ENCODE measurements at regions not wholly inside any gene's neighbourhood (a gene's known extent, or its start where the extent isn't known, plus 50 kb on each side); places are given as distances from the start of the nearest gene placed in this dataset.

DNA sequence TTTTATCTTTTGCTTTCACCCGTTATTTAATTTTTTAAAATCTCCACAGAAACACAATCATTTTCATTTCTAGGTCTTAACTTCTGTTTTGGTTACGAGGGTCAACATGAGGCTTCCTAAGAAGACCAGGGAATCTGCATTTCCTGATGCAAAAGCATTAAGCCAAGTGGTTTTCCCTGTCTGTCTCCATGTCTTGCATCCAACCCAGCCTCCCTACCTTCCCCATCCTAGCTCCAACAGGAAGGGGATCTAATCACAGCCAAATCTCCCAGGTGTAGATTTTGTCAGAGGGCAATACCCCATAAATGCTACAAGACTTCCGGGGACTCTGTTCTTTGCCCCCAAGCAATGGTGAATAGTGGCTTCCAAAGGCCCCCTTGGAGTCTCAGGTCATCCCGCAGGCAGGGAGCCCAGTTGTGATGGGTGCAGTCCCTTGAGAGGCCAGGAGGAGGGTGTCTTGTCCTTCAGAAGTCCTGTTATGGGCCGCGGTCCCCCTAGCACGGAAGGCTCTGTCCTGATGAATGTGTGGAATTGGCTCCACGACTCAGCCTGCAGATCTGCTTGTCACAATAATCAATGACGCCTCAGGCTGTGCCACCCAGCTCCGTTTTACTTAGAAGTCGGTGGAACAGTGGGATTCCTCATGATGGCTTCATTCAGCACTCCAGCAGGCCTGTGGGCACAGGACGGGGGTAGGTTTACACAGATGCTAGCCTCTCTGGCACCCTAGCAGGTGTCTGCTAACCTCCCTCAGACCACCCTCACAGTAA, 141.1 kb downstream of the RGS9 start:
- peaks cover 32% of the 10 kb centered on the region for H3K27me3 Mint-ChIP-seq
- no peak overlapping the region for H3K9ac ChIP-seq (ENCODE audit: low read length)
- WGBS (ENCODE audit: insufficient coverage): 47% methylated on average over 11 of the region's 12 CpGs
- TF ChIP-seq, protein P1, sequence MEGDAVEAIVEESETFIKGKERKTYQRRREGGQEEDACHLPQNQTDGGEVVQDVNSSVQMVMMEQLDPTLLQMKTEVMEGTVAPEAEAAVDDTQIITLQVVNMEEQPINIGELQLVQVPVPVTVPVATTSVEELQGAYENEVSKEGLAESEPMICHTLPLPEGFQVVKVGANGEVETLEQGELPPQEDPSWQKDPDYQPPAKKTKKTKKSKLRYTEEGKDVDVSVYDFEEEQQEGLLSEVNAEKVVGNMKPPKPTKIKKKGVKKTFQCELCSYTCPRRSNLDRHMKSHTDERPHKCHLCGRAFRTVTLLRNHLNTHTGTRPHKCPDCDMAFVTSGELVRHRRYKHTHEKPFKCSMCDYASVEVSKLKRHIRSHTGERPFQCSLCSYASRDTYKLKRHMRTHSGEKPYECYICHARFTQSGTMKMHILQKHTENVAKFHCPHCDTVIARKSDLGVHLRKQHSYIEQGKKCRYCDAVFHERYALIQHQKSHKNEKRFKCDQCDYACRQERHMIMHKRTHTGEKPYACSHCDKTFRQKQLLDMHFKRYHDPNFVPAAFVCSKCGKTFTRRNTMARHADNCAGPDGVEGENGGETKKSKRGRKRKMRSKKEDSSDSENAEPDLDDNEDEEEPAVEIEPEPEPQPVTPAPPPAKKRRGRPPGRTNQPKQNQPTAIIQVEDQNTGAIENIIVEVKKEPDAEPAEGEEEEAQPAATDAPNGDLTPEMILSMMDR (IDR thresholded peaks at IDR 0.05): no peak
- DNase-seq: no peak
- no peak overlapping the region for H2AFZ ChIP-seq (ENCODE audit: insufficient read depth, low read depth, low read length, poor library complexity, severe bottlenecking)
- no peaks in the 10 kb centered on the region for H3K36me3 ChIP-seq (replicated peaks in 1 of 2; ENCODE audit: control extremely low read depth in 1 of 2, control insufficient read depth in 1 of 2, extremely low read depth in 1 of 2, insufficient read depth in 2 of 2, low read length in 1 of 2)
- H3K79me2 ChIP-seq (ENCODE audit: control insufficient read depth, insufficient read depth, low read length): no peaks in the 10 kb centered on the region
- no peak overlapping the region for H3K4me3 ChIP-seq (ENCODE audit: control extremely low read depth in 1 of 5, extremely low read depth in 1 of 5, insufficient read depth in 1 of 5, low read depth in 2 of 5, low read length in 4 of 5)
- H3K4me3 Mint-ChIP-seq: no peak overlapping the region
- ChIA-PET POLR2A (no interaction called here), CTCF (no interaction called here)
- H3K27me3 ChIP-seq (replicated peaks in 1 of 4; ENCODE audit: control extremely low read depth in 1 of 4, control insufficient read depth in 3 of 4, insufficient read depth in 4 of 4, low read length in 3 of 4): peaks cover 0 to 15% (median 8%) of the 10 kb centered on the region in 4 experiments
- no peak overlapping the region for H3K27ac ChIP-seq (ENCODE audit: low read length in 2 of 2)
- no peak overlapping the region for H3K27ac Mint-ChIP-seq
- H3K4me1 ChIP-seq (ENCODE audit: control insufficient read depth in 2 of 2, insufficient read depth in 2 of 2, low read length in 2 of 2): peaks cover 4 to 5% of the 10 kb centered on the region in 2 donors
- ATAC-seq (ENCODE audit: low read depth): no peak
- peaks cover 3% of the 10 kb centered on the region for H3K9me3 Mint-ChIP-seq (ENCODE audit: insufficient read depth)
- intact Hi-C loops (cut with micrococcal nuclease): no loop called here
- H4K20me1 ChIP-seq (ENCODE audit: control insufficient read depth, insufficient read depth, low read length, poor library complexity, severe bottlenecking): no peaks in the 10 kb centered on the region
- peaks cover 5% of the 10 kb centered on the region for H3K4me1 Mint-ChIP-seq
- H3K4me2 ChIP-seq (replicated peaks; ENCODE audit: low read depth, low read length, poor library complexity, severe bottlenecking): no peak overlapping the region
- H3K9me3 ChIP-seq (ENCODE audit: control extremely low read depth in 1 of 3, control insufficient read depth in 2 of 3, insufficient read depth in 1 of 3, low read length in 2 of 3): no peaks in the 10 kb centered on the region

DNA sequence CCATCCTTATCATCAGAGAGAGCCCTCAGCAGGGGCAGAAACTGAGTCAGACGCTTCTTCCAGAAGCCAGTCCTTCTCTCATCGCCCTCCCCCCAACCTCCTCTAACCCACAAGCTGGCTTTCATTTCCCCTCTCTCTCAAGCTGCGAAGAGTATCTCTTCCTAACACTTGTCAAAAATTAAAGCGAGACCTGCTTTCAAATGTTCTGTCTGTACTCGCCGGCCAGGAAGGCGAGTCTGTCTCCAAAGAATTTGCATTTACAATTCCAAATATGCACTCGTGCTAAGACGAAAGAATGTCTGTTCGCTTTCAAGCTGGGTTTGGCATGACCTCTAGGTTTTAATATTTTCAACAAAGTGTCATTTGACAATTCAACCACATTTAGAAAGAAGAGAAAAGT, 140.4 kb downstream of the RGS9 start:
- CTCF ChIA-PET: no interaction called here
- peak overlapping the region; percentile 41 for H2AFZ ChIP-seq (ENCODE audit: insufficient read depth, low read depth, low read length, poor library complexity, severe bottlenecking)
- no peaks in the 10 kb centered on the region for H3K79me2 ChIP-seq (ENCODE audit: control insufficient read depth, insufficient read depth, low read length)
- POLR2A ChIA-PET: no interaction called here
- no peak overlapping the region for H3K4me3 Mint-ChIP-seq
- 5% methylated on average over 7 of the region's 10 CpGs for WGBS (ENCODE audit: insufficient coverage)
- DNase-seq (no peak), ATAC-seq (ENCODE audit: low read depth) (no peak)
- H3K4me2 ChIP-seq (replicated peaks; ENCODE audit: low read depth, low read length, poor library complexity, severe bottlenecking): no peak overlapping the region
- no peak overlapping the region for H3K27ac Mint-ChIP-seq
- H3K36me3 ChIP-seq (replicated peaks in 1 of 2; ENCODE audit: control extremely low read depth in 1 of 2, control insufficient read depth in 1 of 2, extremely low read depth in 1 of 2, insufficient read depth in 2 of 2, low read length in 1 of 2): no peaks in the 10 kb centered on the region
- peaks cover 4 to 5% of the 10 kb centered on the region in 2 donors for H3K4me1 ChIP-seq (ENCODE audit: control insufficient read depth in 2 of 2, insufficient read depth in 2 of 2, low read length in 2 of 2)
- no peak overlapping the region for H3K4me3 ChIP-seq (ENCODE audit: control extremely low read depth in 1 of 5, extremely low read depth in 1 of 5, insufficient read depth in 1 of 5, low read depth in 2 of 5, low read length in 4 of 5)
- H3K9me3 ChIP-seq (ENCODE audit: control extremely low read depth in 1 of 3, control insufficient read depth in 2 of 3, insufficient read depth in 1 of 3, low read length in 2 of 3): no peaks in the 10 kb centered on the region
- peaks cover 32% of the 10 kb centered on the region for H3K27me3 Mint-ChIP-seq
- H3K27ac ChIP-seq (ENCODE audit: low read length in 2 of 2): no peak overlapping the region
- H3K4me1 Mint-ChIP-seq: peaks cover 5% of the 10 kb centered on the region
- no peak for TF ChIP-seq EZH2 (IDR thresholded peaks at IDR 0.05; ENCODE audit: borderline replicate concordance, insufficient read depth, low read depth, low read length, poor library complexity, severe bottlenecking)
- TF ChIP-seq, protein P1 (IDR thresholded peaks at IDR 0.05): no peak
- no peak overlapping the region for H3K9ac ChIP-seq (ENCODE audit: low read length)
- intact Hi-C loops (cut with micrococcal nuclease): no loop called here
- no peaks in the 10 kb centered on the region for H4K20me1 ChIP-seq (ENCODE audit: control insufficient read depth, insufficient read depth, low read length, poor library complexity, severe bottlenecking)
- H3K27me3 ChIP-seq (replicated peaks in 1 of 4; ENCODE audit: control extremely low read depth in 1 of 4, control insufficient read depth in 3 of 4, insufficient read depth in 4 of 4, low read length in 3 of 4): peaks cover 0 to 15% (median 8%) of the 10 kb centered on the region in 4 experiments
- peaks cover 1% of the 10 kb centered on the region for H3K9me3 Mint-ChIP-seq (ENCODE audit: insufficient read depth)
